ENCODE measurements at regions not wholly inside any gene's neighbourhood (a gene's known extent, or its start where the extent isn't known, plus 50 kb on each side); places are given as distances from the start of the nearest gene placed in this dataset.

DNA sequence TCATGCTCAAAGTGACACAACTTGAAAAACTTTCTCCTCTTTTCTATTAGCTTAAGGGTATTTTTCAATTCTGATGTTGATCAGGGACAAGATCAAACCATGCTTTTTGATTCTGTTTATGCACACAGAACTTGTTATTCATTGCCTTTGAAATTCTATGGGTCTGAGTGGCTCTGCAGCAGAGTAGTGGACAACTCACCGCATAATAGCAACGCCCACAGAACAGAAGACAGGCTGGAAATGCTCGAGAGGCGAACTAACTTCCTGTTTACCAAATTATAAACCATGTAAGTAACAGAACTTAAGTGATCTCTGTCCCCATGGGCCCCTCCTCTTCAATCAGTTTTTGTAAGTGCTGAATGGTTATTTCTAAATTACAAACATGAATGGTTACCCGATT, 131.2 kb downstream of the CBLN2 start:
- no peaks in the 10 kb centered on the region for H3K36me3 ChIP-seq
- no peak overlapping the region for H3K27ac ChIP-seq
- no peak for DNase-seq
- H3K27me3 ChIP-seq, result no peaks in the 10 kb centered on the region
- no peak overlapping the region for H3K4me3 ChIP-seq
- H3K9me3 ChIP-seq, result no peaks in the 10 kb centered on the region
- TF ChIP-seq, protein P1, sequence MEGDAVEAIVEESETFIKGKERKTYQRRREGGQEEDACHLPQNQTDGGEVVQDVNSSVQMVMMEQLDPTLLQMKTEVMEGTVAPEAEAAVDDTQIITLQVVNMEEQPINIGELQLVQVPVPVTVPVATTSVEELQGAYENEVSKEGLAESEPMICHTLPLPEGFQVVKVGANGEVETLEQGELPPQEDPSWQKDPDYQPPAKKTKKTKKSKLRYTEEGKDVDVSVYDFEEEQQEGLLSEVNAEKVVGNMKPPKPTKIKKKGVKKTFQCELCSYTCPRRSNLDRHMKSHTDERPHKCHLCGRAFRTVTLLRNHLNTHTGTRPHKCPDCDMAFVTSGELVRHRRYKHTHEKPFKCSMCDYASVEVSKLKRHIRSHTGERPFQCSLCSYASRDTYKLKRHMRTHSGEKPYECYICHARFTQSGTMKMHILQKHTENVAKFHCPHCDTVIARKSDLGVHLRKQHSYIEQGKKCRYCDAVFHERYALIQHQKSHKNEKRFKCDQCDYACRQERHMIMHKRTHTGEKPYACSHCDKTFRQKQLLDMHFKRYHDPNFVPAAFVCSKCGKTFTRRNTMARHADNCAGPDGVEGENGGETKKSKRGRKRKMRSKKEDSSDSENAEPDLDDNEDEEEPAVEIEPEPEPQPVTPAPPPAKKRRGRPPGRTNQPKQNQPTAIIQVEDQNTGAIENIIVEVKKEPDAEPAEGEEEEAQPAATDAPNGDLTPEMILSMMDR (IDR thresholded peaks at IDR 0.05), result no peak
- H3K4me1 ChIP-seq, result no peaks in the 10 kb centered on the region
- intact Hi-C loops (cut with DNase I; ENCODE audit: low total_unique reads), result no loop called here

DNA sequence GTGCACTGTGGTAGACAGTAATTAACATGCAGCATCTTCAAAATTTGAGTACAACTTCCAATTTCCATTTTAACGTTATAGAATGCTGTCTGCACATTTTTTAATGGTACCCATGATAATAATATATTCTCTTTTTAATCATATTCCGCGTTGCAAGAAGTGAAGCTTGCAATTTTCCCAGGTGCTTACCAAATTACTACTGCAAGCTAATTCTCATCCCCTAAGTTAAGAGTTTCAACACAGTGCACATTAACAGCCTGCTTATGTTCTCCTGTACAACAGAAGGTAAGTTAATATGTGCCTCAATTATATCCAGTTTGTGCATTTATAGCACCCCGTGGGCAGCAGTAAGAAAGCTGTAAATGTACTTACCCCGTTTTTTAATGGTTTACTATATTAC, 132.9 kb downstream of the CBLN2 start:
- Histone ChIP-seq H3K4me1 (no peaks in the 10 kb centered on the region), H3K36me3 (no peaks in the 10 kb centered on the region), H3K4me3 (no peak overlapping the region), H3K9me3 (peaks cover 0 to 6% (median 2%) of the 10 kb centered on the region in 3 donors), H3K27me3 (no peaks in the 10 kb centered on the region), H3K27ac (no peak overlapping the region)
- intact Hi-C loops (cut with DNase I; ENCODE audit: low total_unique reads), result no loop called here
- DNase-seq, result no peak
- TF ChIP-seq, protein P1 (IDR thresholded peaks at IDR 0.05), result no peak

DNA sequence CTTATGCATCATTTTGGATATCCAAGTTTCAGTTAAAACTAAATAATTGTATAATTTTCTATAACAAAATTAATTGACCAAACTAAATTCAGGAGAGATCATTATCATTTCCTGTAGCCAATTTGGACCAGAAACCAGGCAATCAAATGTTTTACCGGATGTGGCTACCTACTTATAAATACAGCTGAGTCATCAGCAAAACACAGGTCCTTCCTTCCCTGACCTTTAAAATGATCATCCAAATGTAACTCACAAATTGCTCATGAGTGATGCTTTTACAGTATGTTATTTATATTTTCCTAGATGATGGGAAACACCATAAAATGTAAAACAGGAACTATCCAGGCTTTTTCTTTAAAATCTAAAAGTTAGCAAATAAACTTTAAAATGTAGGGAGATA, 133.7 kb downstream of the CBLN2 start:
- no peaks in the 10 kb centered on the region for H3K4me1 ChIP-seq
- H3K4me3 ChIP-seq, result no peak overlapping the region
- peaks cover 0 to 6% (median 2%) of the 10 kb centered on the region in 3 donors for H3K9me3 ChIP-seq
- no peaks in the 10 kb centered on the region for H3K27me3 ChIP-seq
- DNase-seq, result no peak
- no peak overlapping the region for H3K27ac ChIP-seq
- H3K36me3 ChIP-seq, result no peaks in the 10 kb centered on the region
- TF ChIP-seq, protein P1 (IDR thresholded peaks at IDR 0.05), result no peak
- intact Hi-C loops (cut with DNase I; ENCODE audit: low total_unique reads), result no loop called here

DNA sequence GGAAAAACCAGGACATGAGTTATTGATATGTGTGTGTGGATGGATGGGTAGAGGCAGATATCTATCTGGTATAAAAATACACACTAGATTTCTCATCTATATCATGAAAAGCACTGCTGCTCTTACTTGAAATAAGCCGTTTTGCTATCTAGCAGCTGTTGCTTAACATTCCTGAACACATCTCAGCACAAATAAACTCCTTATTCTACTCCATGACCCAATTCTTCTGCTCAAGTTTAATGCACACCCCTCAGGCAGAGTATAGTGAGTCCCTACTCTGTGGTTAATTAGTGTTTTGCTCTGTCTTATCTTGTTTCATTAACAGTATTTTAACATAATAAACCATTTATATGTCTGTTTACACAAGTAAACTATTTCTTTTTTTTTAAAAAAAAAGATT, 134.2 kb downstream of the CBLN2 start:
- Histone ChIP-seq H3K4me1 (no peaks in the 10 kb centered on the region), H3K27me3 (no peaks in the 10 kb centered on the region), H3K4me3 (no peak overlapping the region), H3K9me3 (peaks cover 0 to 6% (median 2%) of the 10 kb centered on the region in 3 donors), H3K36me3 (no peaks in the 10 kb centered on the region), H3K27ac (no peak overlapping the region)
- intact Hi-C loops (cut with DNase I; ENCODE audit: low total_unique reads), result no loop called here
- DNase-seq, result no peak
- TF ChIP-seq, protein P1 (IDR thresholded peaks at IDR 0.05), result no peak

DNA sequence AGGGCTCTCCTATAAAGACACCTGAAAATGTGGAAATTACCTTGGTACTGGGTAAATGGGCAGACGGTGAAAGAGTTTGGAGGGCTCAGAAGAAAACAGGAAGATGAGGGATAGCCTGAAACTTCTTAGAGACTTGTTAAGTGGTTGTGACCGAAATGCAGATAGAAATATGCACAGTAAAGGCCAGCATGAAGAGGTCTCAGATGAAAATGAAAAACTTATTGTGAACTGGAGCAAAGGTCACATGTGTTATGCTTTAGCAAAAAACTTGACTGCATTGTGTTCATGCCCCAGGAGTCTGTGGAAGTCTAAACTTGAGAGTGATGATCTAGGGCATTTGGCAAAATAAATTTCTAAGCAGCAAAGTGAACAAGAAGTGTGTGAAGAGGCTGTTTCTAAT, 137.1 kb downstream of the CBLN2 start:
- Histone ChIP-seq H3K4me3 (no peak overlapping the region), H3K27me3 (no peaks in the 10 kb centered on the region), H3K4me1 (no peaks in the 10 kb centered on the region), H3K36me3 (no peaks in the 10 kb centered on the region), H3K9me3 (peaks cover 0 to 6% (median 2%) of the 10 kb centered on the region in 3 donors), H3K27ac (no peak overlapping the region)
- TF ChIP-seq, protein P1 (IDR thresholded peaks at IDR 0.05), result no peak
- DNase-seq, result no peak
- intact Hi-C loops (cut with DNase I; ENCODE audit: low total_unique reads), result no loop called here

DNA sequence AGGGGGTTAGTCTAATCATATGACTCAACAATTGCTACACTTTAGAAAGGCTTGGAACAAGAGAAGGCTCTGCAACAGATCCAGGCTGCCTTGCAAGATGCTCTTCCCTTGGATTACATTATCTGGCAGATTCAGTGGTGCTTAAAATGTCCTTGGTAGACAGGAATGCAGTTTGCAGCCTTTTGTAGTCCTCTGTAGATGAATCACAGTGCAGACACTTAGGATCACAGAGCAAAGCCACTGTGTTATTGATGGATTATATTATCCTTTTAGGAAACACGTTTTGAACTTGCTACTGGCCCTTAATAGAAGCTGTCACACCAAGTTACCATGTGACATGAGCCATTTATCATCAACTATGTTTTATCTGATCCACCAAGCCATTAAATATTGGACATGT, 152.2 kb downstream of the CBLN2 start:
- no peak overlapping the region for H3K4me3 ChIP-seq
- no peaks in the 10 kb centered on the region for H3K4me1 ChIP-seq
- TF ChIP-seq, protein P1 (IDR thresholded peaks at IDR 0.05), result no peak
- H3K36me3 ChIP-seq, result no peaks in the 10 kb centered on the region
- H3K27me3 ChIP-seq, result no peaks in the 10 kb centered on the region
- intact Hi-C loops (cut with DNase I; ENCODE audit: low total_unique reads), result no loop called here
- H3K27ac ChIP-seq, result no peak overlapping the region
- DNase-seq, result no peak
- no peaks in the 10 kb centered on the region for H3K9me3 ChIP-seq

Measured in tibial artery (tissue), 4 donors.